Right lung (tissue), 2 donors: ENCODE measurements at regions not wholly inside any gene's neighbourhood (a gene's known extent, or its start where the extent isn't known, plus 50 kb on each side); places are given as distances from the start of the nearest gene placed in this dataset.

ENCODE experiments used
- DNase-seq, 2 donors: peaks; one replicate each; pipeline ENCODE4 v3.0.0-alpha.2; 2013

GRCh38 chr3:152053866-152054265 is 180.4 kb downstream of the SUCNR1 start:
- no peak for DNase-seq

DNA sequence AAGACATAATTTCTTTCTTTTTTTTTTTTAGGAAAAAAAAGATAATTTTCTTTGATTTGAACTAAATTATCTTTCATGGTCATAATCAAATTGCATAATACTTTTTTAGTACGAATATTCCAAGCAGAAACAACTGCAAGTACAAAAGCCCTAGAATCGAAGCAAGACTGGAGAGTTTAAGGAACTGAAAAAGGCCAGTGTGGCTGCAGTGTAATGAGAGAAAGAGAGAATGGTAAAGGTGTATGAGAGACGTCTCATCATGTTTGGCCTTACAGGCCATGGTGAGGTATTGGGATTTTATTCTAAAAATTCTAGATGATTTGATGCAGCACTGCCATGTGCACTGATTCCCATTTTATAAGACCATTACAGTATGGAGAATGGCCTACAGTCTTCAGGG is 180.9 kb downstream of the SUCNR1 start:
- DNase-seq, result no peak

GRCh38 chr3:152056073-152056472 is 182.6 kb downstream of the SUCNR1 start:
- DNase-seq, result no peak

- no peak for DNase-seq
Measured at GRCh38 chr3:152056481-152056880, 183.0 kb downstream of the SUCNR1 start.

- DNase-seq, result no peak
Measured at GRCh38 chr3:152056987-152057386, 183.5 kb downstream of the SUCNR1 start.

- DNase-seq, result no peak
Measured at GRCh38 chr3:152058856-152059255, 185.4 kb downstream of the SUCNR1 start.

GRCh38 chr3:152060701-152061100 is 187.3 kb downstream of the SUCNR1 start:
- no peak for DNase-seq

- DNase-seq, result no peak
Measured at GRCh38 chr3:152061296-152061695, 187.9 kb downstream of the SUCNR1 start.

GRCh38 chr3:152069871-152070270 is 196.4 kb downstream of the SUCNR1 start:
- no peak for DNase-seq

DNA sequence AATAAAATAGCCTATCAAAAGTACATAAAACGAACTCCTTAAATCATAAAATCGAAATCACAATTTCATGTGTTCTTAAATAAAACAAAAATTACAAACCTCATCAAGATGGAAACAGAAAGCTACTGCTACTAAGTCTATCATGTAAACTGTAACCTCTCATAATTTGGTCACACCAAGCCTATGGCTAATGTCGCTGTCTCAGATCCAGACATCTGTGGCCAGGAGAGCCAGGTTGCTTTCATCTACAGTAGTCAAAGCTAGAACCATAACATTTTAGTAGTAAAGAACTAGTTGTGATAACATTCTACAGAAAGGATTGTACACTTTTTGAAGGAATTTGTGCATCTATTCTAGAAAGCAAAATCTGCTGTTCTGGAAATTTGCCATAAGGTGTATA is 197.4 kb upstream of the MBNL1 start:
- no peak for DNase-seq

DNA sequence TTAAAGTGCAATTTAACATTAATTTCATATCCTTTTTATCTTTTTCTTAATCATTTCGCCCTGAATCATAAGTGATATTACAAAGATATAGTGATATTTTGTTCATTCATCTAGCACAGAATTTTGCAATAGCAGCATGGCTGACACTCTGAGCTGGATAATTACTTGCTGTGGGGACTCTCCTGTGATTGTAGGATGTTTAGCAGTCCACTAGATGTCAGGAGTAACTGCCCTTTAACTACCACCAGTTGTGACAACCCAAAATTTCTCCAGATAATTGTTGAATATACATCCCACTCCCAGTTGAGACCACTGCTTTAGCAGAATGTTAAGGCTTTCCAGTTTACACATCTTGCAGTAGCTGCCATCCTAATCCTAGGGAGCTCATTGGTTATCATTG is 196.8 kb upstream of the MBNL1 start:
- DNase-seq, result no peak

GRCh38 chr3:152073267-152073666 is 195.5 kb upstream of the MBNL1 start:
- no peak for DNase-seq

- no peak for DNase-seq
Measured at GRCh38 chr3:152076148-152076547, 192.6 kb upstream of the MBNL1 start.

GRCh38 chr3:152079980-152080379 is 188.7 kb upstream of the MBNL1 start:
- no peak for DNase-seq

DNA sequence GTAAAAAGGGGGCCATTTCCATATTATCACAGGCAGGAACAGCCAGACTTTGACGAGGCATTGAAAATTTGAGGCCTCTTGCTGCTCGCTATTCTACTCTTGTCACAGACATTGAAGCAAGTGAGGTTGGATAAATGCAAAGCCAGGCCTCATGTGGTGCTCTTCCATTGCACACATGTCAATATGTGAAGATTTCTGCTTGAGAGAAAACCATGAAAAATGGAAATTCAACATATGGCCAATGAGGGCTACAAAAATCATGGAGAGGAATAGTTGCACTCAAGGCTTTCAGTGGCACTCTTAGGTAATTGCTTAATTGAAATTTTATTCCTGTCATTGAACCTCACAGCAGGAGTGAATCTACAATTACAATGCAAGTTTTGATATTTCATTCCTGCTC is 185.6 kb upstream of the MBNL1 start:
- DNase-seq, result no peak

DNA sequence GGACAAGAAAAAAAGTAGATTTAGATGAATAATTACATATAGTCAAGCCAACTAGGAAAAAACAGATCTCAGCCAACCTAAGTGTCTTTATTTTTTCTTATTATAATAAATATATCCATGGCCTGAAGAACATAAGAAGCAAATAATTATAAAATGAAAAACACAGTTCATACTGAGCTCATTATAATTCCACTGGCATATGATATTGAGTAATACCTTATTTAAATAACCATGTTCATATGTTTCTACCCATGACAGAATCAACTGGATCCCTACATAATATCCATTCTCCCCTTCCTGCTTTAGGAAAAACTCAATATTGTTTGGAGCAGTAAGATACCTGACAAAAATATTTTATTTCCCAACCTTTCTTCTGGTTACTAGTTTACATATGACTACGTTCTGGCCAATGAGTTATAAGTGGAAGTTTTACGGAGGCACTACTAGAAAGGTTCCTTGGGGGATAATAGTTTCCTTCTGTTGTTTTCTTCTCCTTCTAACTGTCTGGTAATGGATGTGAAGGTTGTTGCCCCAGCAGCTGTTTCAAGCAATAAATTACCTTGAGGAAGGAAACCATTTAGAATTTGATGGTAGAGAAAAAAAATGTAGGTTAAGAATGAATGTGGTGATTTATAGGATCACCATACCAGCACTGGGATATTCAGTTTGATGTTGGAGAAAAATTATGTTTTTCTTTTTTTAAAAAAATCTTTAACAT is 184.1 kb upstream of the MBNL1 start:
- DNase-seq, result no peak

DNA sequence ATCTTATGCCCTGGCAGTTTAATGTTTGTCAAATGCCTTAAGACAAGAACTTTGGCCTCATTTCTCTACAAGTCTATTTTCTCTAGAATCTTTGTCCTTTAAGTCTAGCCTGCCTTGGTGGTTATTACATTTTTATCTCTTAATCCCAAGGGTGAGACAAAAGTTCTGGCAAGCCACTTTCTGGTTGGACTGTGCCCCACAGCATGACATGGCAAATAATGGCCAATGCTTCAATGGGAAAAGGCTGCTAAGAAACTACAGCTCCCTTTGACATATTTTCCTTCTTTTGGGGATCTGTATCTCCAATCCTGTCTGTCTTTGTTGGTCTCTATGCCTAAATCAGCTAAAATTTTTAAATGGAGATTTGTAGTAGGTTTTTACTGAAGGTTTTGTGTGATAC is 181.6 kb upstream of the MBNL1 start:
- no peak for DNase-seq

DNA sequence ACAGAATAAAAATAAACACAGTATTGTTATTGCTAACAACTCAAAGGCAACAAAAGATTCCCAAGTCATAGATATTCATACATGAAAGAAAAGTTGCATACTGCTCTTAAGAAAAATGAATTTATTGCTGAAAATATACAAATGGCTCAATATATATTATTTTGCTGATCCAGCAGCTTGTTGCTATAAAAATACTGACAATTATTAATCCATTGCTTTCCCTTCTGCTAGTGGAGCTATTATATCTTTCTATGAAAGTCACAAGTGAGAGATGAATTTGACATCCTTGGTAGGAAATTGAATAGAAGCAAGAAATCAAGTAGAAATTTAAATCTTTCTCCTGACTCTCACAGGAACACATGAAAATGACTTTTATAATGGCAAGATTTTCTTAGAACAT is 179.2 kb upstream of the MBNL1 start:
- no peak for DNase-seq

DNA sequence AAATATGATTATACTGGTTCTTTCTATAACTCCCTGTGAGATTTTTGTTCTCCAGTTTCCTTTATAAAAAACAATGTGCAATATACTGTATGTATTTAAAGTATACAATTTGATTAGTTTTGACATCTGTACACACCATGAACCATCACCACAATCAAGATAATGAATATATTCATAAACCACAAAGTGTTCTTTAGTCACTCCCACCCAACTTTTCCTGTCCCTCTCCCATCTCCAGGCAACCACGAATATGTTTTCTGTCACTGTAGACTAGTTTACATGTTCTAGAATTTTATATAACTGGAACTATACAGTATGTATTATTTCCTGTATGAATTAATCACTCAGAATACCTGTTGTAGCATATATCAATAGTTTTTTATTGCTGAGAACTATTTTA is 177.0 kb upstream of the MBNL1 start:
- no peak for DNase-seq

DNA sequence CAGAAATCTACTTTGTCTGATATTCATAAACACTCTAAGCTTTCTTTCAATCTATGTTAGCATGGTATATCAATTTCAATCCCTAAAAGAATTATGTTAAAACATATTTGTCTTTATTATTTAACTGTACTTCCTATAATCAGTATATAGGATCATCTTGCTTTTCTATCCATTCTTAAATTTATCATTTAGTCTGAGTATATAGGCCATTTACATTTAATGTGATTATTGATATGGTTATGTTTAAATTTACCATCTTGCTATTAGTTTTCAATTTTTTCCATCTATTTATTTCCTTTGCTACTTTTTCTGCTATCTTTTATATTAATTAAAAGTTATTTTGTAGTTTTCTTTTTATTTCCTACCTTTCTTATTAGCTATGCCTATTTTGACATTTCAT is 174.8 kb upstream of the MBNL1 start:
- DNase-seq, result no peak

- no peak for DNase-seq
Measured at GRCh38 chr3:152094406-152094805, 174.3 kb upstream of the MBNL1 start.

DNA sequence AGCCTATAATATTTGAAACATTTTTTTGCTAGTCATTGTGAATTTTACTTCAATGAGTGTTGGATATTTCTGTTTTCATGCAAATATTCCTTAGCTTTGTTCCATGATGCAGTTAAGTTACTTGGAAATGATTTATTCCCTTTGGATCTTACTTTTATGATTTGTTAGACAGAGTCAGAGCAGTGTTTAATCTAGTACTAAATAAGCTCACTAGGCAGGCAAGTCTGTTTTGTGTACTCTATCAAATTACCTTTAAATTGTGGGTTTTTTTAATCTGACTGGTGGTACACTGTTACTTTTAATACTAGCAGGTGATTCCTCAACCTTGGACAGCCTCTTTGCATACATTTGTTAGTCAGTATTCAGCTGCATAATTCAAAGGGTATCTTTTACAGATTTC is 173.3 kb upstream of the MBNL1 start:
- no peak for DNase-seq

- no peak for DNase-seq
Measured at GRCh38 chr3:152096280-152096906, 172.3 kb upstream of the MBNL1 start.

GRCh38 chr3:152097120-152097519 is 171.6 kb upstream of the MBNL1 start:
- DNase-seq, result no peak
